CD4-positive, alpha-beta memory T cell (primary cell): ENCODE measurements at regions not wholly inside any gene's neighbourhood (a gene's known extent, or its start where the extent isn't known, plus 50 kb on each side); places are given as distances from the start of the nearest gene placed in this dataset.

Experiments used
- CTCF ChIA-PET: fragments of 350-600 bp; sonication (Branson Sonifier 250); formaldehyde crosslinking; loops from one replicate; lab custom pipeline; 2021; ENCODE audit warnings: inconsistent platforms; ENCODE audit not compliant: partially characterized antibody; lab: Charles Lee
- POLR2A ChIA-PET: fragments of 350-600 bp; sonication (Branson Sonifier 250); formaldehyde crosslinking; loops from one replicate; lab custom pipeline; 2021; ENCODE audit not compliant: partially characterized antibody; lab: Charles Lee
- DNase-seq, 5 donors: peaks; one replicate each; pipeline versions ENCODE4 v3.0.0 to v3.0.0-alpha.2; 2020 to 2022; ENCODE audit warnings: mixed read lengths in 1 of 5
- H3K27ac ChIP-seq: one replicate; pipeline ENCODE4 v1.7.0; 2013; ENCODE audit warnings: low read depth, low read length
- H3K27me3 ChIP-seq: 2 replicates; pipeline ENCODE4 v1.7.0; 2013; ENCODE audit warnings: mild to moderate bottlenecking, low read length, moderate library complexity; ENCODE audit not compliant: insufficient read depth
- H3K36me3 ChIP-seq: 2 replicates; pipeline ENCODE4 v1.7.0; 2013; ENCODE audit warnings: mild to moderate bottlenecking, low read length, moderate library complexity; ENCODE audit not compliant: insufficient read depth
- H3K4me1 ChIP-seq: 2 replicates; pipeline ENCODE4 v1.7.0; 2013; ENCODE audit warnings: mild to moderate bottlenecking, low read length, moderate library complexity; ENCODE audit not compliant: insufficient read depth
- H3K4me3 ChIP-seq, 2 donors: one replicate each; pipeline ENCODE4 v1.7.0; 2013; ENCODE audit warnings: low read length in 2 of 2, mild to moderate bottlenecking in 1 of 2
- H3K9me3 ChIP-seq, 2 donors: one replicate each; pipeline ENCODE4 v1.7.0; 2013; ENCODE audit warnings: low read length in 2 of 2, control low read depth in 1 of 2; ENCODE audit not compliant: control insufficient read depth in 1 of 2
- H3K27ac Mint-ChIP-seq, 7 donors: one replicate each; pipeline ENCODE4 v1.8.0; 2020 to 2021; ENCODE audit warnings: mixed read lengths in 7 of 7, mild to moderate bottlenecking in 6 of 7, inconsistent platforms in 3 of 7, moderate library complexity in 3 of 7
- H3K27me3 Mint-ChIP-seq, 2 donors: one replicate each; pipeline ENCODE4 v1.8.0; 2020 to 2021; ENCODE audit warnings: mixed read lengths in 2 of 2
- H3K36me3 Mint-ChIP-seq, 2 donors: one replicate each; pipeline ENCODE4 v1.8.0; 2020 to 2021; ENCODE audit warnings: mixed read lengths in 2 of 2, inconsistent platforms in 1 of 2, mild to moderate bottlenecking in 1 of 2
- H3K4me1 Mint-ChIP-seq, 4 donors: one replicate each; pipeline ENCODE4 v1.8.0; 2020 to 2021; ENCODE audit warnings: mixed read lengths in 4 of 4, mild to moderate bottlenecking in 1 of 4
- H3K4me3 Mint-ChIP-seq, 8 donors: one replicate each; pipeline ENCODE4 v1.8.0; 2020 to 2021; ENCODE audit warnings: mixed read lengths in 8 of 8, mild to moderate bottlenecking in 7 of 8, moderate library complexity in 6 of 8, inconsistent platforms in 3 of 8
- H3K9me3 Mint-ChIP-seq, 8 donors: one replicate each; pipeline ENCODE4 v1.8.0; 2020 to 2021; ENCODE audit warnings: mixed read lengths in 8 of 8, mild to moderate bottlenecking in 5 of 8, inconsistent platforms in 3 of 8, moderate library complexity in 1 of 8
- intact Hi-C: fragments of 100-400 bp; cut with micrococcal nuclease; formaldehyde crosslinking; loops from one replicate; pipeline ENCODE4 v1.15.1; 2023

GRCh38 chr12:93287149-93287548 lies 90.6 kb upstream of the NUDT4 start:
- CTCF ChIA-PET: no interaction called here
- intact Hi-C loops: no loop called here
- no peak overlapping the region for H3K27ac Mint-ChIP-seq

GRCh38 chr12:93288626-93289025 lies 89.1 kb upstream of the NUDT4 start:
- Histone ChIP-seq H3K4me1 (no peaks in the 10 kb centered on the region), H3K27ac (no peak overlapping the region), H3K9me3 (no peaks in the 10 kb centered on the region), H3K36me3 (no peaks in the 10 kb centered on the region), H3K4me3 (no peak overlapping the region), H3K27me3 (no peaks in the 10 kb centered on the region)
- H3K27me3 Mint-ChIP-seq: no peaks in the 10 kb centered on the region
- no peak overlapping the region for H3K4me3 Mint-ChIP-seq
- peaks cover 0 to 3% (median 0%) of the 10 kb centered on the region in 8 donors for H3K9me3 Mint-ChIP-seq
- CTCF ChIA-PET: no interaction called here
- POLR2A ChIA-PET: no interaction called here
- no peak for DNase-seq
- intact Hi-C loops: no loop called here
- H3K27ac Mint-ChIP-seq: no peak overlapping the region
- no peaks in the 10 kb centered on the region for H3K4me1 Mint-ChIP-seq
- no peaks in the 10 kb centered on the region for H3K36me3 Mint-ChIP-seq

More at GRCh38 chr12:93287149-93287548, 90.6 kb upstream of the NUDT4 start:
- H3K9me3 Mint-ChIP-seq: peaks cover 0 to 3% (median 0%) of the 10 kb centered on the region in 8 donors
- POLR2A ChIA-PET: no interaction called here
- H3K4me3 Mint-ChIP-seq: no peak overlapping the region
- no peaks in the 10 kb centered on the region for H3K9me3 ChIP-seq
- no peaks in the 10 kb centered on the region for H3K27me3 Mint-ChIP-seq
- no peak overlapping the region for H3K27ac ChIP-seq
- H3K36me3 ChIP-seq: no peaks in the 10 kb centered on the region
- H3K4me1 Mint-ChIP-seq: no peaks in the 10 kb centered on the region
- no peak overlapping the region for H3K4me3 ChIP-seq
- no peaks in the 10 kb centered on the region for H3K36me3 Mint-ChIP-seq
- H3K4me1 ChIP-seq: no peaks in the 10 kb centered on the region
- DNase-seq: no peak
- H3K27me3 ChIP-seq: no peaks in the 10 kb centered on the region

- Mint-ChIP-seq H3K36me3 (no peaks in the 10 kb centered on the region), H3K4me3 (no peak overlapping the region), H3K4me1 (no peaks in the 10 kb centered on the region), H3K27ac (no peak overlapping the region), H3K9me3 (peaks cover 0 to 2% (median 0%) of the 10 kb centered on the region in 8 donors), H3K27me3 (no peaks in the 10 kb centered on the region)
- ChIA-PET CTCF (no interaction called here), POLR2A (no interaction called here)
- Histone ChIP-seq H3K4me3 (no peak overlapping the region), H3K27me3 (no peaks in the 10 kb centered on the region), H3K4me1 (no peaks in the 10 kb centered on the region), H3K27ac (no peak overlapping the region), H3K36me3 (no peaks in the 10 kb centered on the region), H3K9me3 (no peaks in the 10 kb centered on the region)
- no peak for DNase-seq
- intact Hi-C loops: no loop called here
Measured at GRCh38 chr12:93290391-93290790, 87.3 kb upstream of the NUDT4 start.

GRCh38 chr12:93292213-93292612 lies 85.5 kb upstream of the NUDT4 start:
- H3K4me3 ChIP-seq: no peak overlapping the region
- no peaks in the 10 kb centered on the region for H3K27me3 ChIP-seq
- Mint-ChIP-seq H3K27me3 (no peaks in the 10 kb centered on the region), H3K36me3 (no peaks in the 10 kb centered on the region), H3K4me3 (no peak overlapping the region), H3K9me3 (peaks cover 0 to 2% (median 0%) of the 10 kb centered on the region in 8 donors), H3K4me1 (no peaks in the 10 kb centered on the region), H3K27ac (no peak overlapping the region)
- CTCF ChIA-PET: no interaction called here
- intact Hi-C loops: no loop called here
- no peak for DNase-seq
- no peaks in the 10 kb centered on the region for H3K36me3 ChIP-seq
- no peaks in the 10 kb centered on the region for H3K9me3 ChIP-seq
- no peaks in the 10 kb centered on the region for H3K4me1 ChIP-seq
- POLR2A ChIA-PET: no interaction called here
- H3K27ac ChIP-seq: no peak overlapping the region

GRCh38 chr12:93292731-93293566 lies 84.8 kb upstream of the NUDT4 start:
- DNase-seq: no peak
- no peak overlapping the region for H3K4me3 ChIP-seq
- H3K27me3 Mint-ChIP-seq: peaks cover 0 to under 1% of the 10 kb centered on the region in 2 donors
- intact Hi-C loops: no loop called here
- H3K4me1 ChIP-seq: no peaks in the 10 kb centered on the region
- H3K4me1 Mint-ChIP-seq: no peaks in the 10 kb centered on the region
- no peaks in the 10 kb centered on the region for H3K9me3 ChIP-seq
- no peak overlapping the region for H3K4me3 Mint-ChIP-seq
- ChIA-PET CTCF (no interaction called here), POLR2A (no interaction called here)
- no peaks in the 10 kb centered on the region for H3K36me3 ChIP-seq
- H3K36me3 Mint-ChIP-seq: no peaks in the 10 kb centered on the region
- H3K27me3 ChIP-seq: no peaks in the 10 kb centered on the region
- H3K27ac Mint-ChIP-seq: no peak overlapping the region
- no peak overlapping the region for H3K27ac ChIP-seq
- H3K9me3 Mint-ChIP-seq: peaks cover 0 to 2% (median 0%) of the 10 kb centered on the region in 8 donors

GRCh38 chr12:93297032-93297431 lies 80.7 kb upstream of the NUDT4 start:
- no peaks in the 10 kb centered on the region for H3K9me3 ChIP-seq
- intact Hi-C loops: no loop called here
- no peaks in the 10 kb centered on the region for H3K36me3 Mint-ChIP-seq
- no peaks in the 10 kb centered on the region for H3K27me3 ChIP-seq
- ChIA-PET CTCF (no interaction called here), POLR2A (no interaction called here)
- no peak for DNase-seq
- H3K36me3 ChIP-seq: no peaks in the 10 kb centered on the region
- no peak overlapping the region for H3K4me3 Mint-ChIP-seq
- no peak overlapping the region for H3K27ac ChIP-seq
- H3K4me1 ChIP-seq: no peaks in the 10 kb centered on the region
- peaks cover 0 to 3% (median 0%) of the 10 kb centered on the region in 4 donors for H3K4me1 Mint-ChIP-seq
- no peaks in the 10 kb centered on the region for H3K9me3 Mint-ChIP-seq
- peaks cover 0 to 1% of the 10 kb centered on the region in 2 donors for H3K27me3 Mint-ChIP-seq
- no peak overlapping the region for H3K27ac Mint-ChIP-seq
- H3K4me3 ChIP-seq: no peak overlapping the region

- H3K4me1 Mint-ChIP-seq: peaks cover 0 to 3% (median 0%) of the 10 kb centered on the region in 4 donors
- POLR2A ChIA-PET: no interaction called here
- H3K27ac ChIP-seq: no peak overlapping the region
- H3K27me3 ChIP-seq: no peaks in the 10 kb centered on the region
- peaks cover 0 to 1% of the 10 kb centered on the region in 2 donors for H3K27me3 Mint-ChIP-seq
- no peaks in the 10 kb centered on the region for H3K9me3 ChIP-seq
- CTCF ChIA-PET: no interaction called here
- no peak overlapping the region for H3K27ac Mint-ChIP-seq
- no peaks in the 10 kb centered on the region for H3K4me1 ChIP-seq
- H3K4me3 Mint-ChIP-seq: no peak overlapping the region
- no peaks in the 10 kb centered on the region for H3K9me3 Mint-ChIP-seq
- H3K36me3 Mint-ChIP-seq: no peaks in the 10 kb centered on the region
- intact Hi-C loops: no loop called here
- H3K4me3 ChIP-seq: no peak overlapping the region
- no peaks in the 10 kb centered on the region for H3K36me3 ChIP-seq
- no peak for DNase-seq
Measured at GRCh38 chr12:93297536-93297935, 80.2 kb upstream of the NUDT4 start.
